ENCODE measurements at regions not wholly inside any gene's neighbourhood (a gene's known extent, or its start where the extent isn't known, plus 50 kb on each side); places are given as distances from the start of the nearest gene placed in this dataset.

GRCh38 chr9:16085167-16085726 lies 532.4 kb downstream of the CCDC171 start:
- no peak for TF ChIP-seq CTCF (conservative IDR thresholded peaks at IDR 0.05)
- no peak for TF ChIP-seq ZFX (IDR thresholded peaks at IDR 0.05)
